Breast epithelium (tissue), 4 donors: ENCODE measurements at regions not wholly inside any gene's neighbourhood (a gene's known extent, or its start where the extent isn't known, plus 50 kb on each side); places are given as distances from the start of the nearest gene placed in this dataset.
"Not testable (repeated sequence)": the region's sequence is repeated elsewhere in the genome, so short reads cannot be mapped to it uniquely, and the experiment has no call there.

Experiments used
- DNase-seq, 2 donors: peaks; one replicate each; pipeline ENCODE4 v3.0.0-alpha.2; 2019; ENCODE audit warnings: low spot score in 2 of 2
- H3K27ac ChIP-seq, 2 donors: fragments of 200-600 bp; sonication (generic) in 1 of 2; one replicate each; pipeline ENCODE4 v1.5.1; 2016 to 2019; ENCODE audit warnings: mild to moderate bottlenecking in 1 of 2
- H3K27me3 ChIP-seq, 2 donors: fragments of 200-600 bp; sonication (generic) in 1 of 2; one replicate each; pipeline versions ENCODE4 v1.5.1 to v1.6.0; 2017 to 2019; ENCODE audit warnings: control low read depth in 1 of 2, mild to moderate bottlenecking in 1 of 2
- H3K36me3 ChIP-seq: fragments of 200-600 bp; one replicate; pipeline ENCODE4 v1.5.1; 2019
- H3K4me1 ChIP-seq, 2 donors: fragments of 200-600 bp; sonication (generic); one replicate each; pipeline ENCODE4 v1.5.1; 2016 to 2019; ENCODE audit warnings: control low read depth in 1 of 2
- H3K4me3 ChIP-seq, 3 donors: fragments of 200-600 bp; sonication (generic); 1 replicate in 2 of 3; 2 replicates in 1 of 3; pipeline ENCODE4 v1.5.1; 2016 to 2019; ENCODE audit warnings: mild to moderate bottlenecking in 3 of 3, moderate library complexity in 2 of 3
- H3K9me3 ChIP-seq, 2 donors: fragments of 200-600 bp; sonication (generic) in 1 of 2; one replicate each; pipeline ENCODE4 v1.5.1; 2016 to 2019; ENCODE audit warnings: control low read depth in 1 of 2
- CTCF ChIP-seq, 3 donors: fragments of 450-650 bp; IDR thresholded peaks; one replicate each; pipeline ENCODE4 v1.5.1; 2016 to 2017; ENCODE audit warnings: antibody characterized with exemption in 3 of 3, mild to moderate bottlenecking in 3 of 3, moderate library complexity in 3 of 3
- POLR2A ChIP-seq: fragments of 450-650 bp; IDR thresholded peaks from one replicate; pipeline ENCODE4 v1.6.1; 2016; ENCODE audit warnings: antibody characterized with exemption, mild to moderate bottlenecking, moderate library complexity
- POLR2AphosphoS5 ChIP-seq, 3 donors: sonication (generic); formaldehyde crosslinking; IDR thresholded peaks; one replicate each; pipeline ENCODE4 v1.6.1; 2017; ENCODE audit warnings: antibody characterized with exemption in 3 of 3
- intact Hi-C: fragments of 100-400 bp; cut with DNase I; formaldehyde crosslinking; loops from one replicate; pipeline ENCODE4 v1.15.1; 2023; ENCODE audit warnings: low total_unique reads

GRCh38 chr3:81871358-81872155 lies 110.1 kb upstream of the GBE1 start:
- Histone ChIP-seq H3K4me3 (no peak overlapping the region), H3K9me3 (no peaks in the 10 kb centered on the region), H3K36me3 (no peaks in the 10 kb centered on the region), H3K4me1 (no peaks in the 10 kb centered on the region), H3K27me3 (no peaks in the 10 kb centered on the region), H3K27ac (no peak overlapping the region)
- TF ChIP-seq POLR2AphosphoS5 (IDR thresholded peaks at IDR 0.05) (no peak), CTCF (IDR thresholded peaks at IDR 0.05) (no peak), POLR2A (no peak)
- no peak for DNase-seq
- intact Hi-C loops = no loop called here

- intact Hi-C loops = no loop called here
- no peak for DNase-seq
- TF ChIP-seq POLR2AphosphoS5 (IDR thresholded peaks at IDR 0.05) = no peak
- no peak for TF ChIP-seq CTCF (IDR thresholded peaks at IDR 0.05)
- no peak for TF ChIP-seq POLR2A
These were observed 107.9 kb upstream of the GBE1 start for GRCh38 chr3:81869382-81869781.

GRCh38 chr3:81868597-81868996 lies 107.2 kb upstream of the GBE1 start:
- H3K27me3 ChIP-seq = no peaks in the 10 kb centered on the region
- H3K27ac ChIP-seq = no peak overlapping the region
- no peaks in the 10 kb centered on the region for H3K9me3 ChIP-seq
- H3K36me3 ChIP-seq = no peaks in the 10 kb centered on the region
- no peak for TF ChIP-seq POLR2A
- no peak for TF ChIP-seq POLR2AphosphoS5 (IDR thresholded peaks at IDR 0.05)
- TF ChIP-seq CTCF (IDR thresholded peaks at IDR 0.05) = no peak
- DNase-seq = no peak
- intact Hi-C loops = no loop called here
- no peak overlapping the region for H3K4me3 ChIP-seq
- no peaks in the 10 kb centered on the region for H3K4me1 ChIP-seq

More at GRCh38 chr3:81869382-81869781, 107.9 kb upstream of the GBE1 start:
- no peak overlapping the region for H3K4me3 ChIP-seq
- H3K36me3 ChIP-seq = no peaks in the 10 kb centered on the region
- no peaks in the 10 kb centered on the region for H3K4me1 ChIP-seq
- no peak overlapping the region for H3K27ac ChIP-seq
- no peaks in the 10 kb centered on the region for H3K27me3 ChIP-seq
- no peaks in the 10 kb centered on the region for H3K9me3 ChIP-seq

- no peaks in the 10 kb centered on the region for H3K9me3 ChIP-seq
- H3K27ac ChIP-seq = no peak overlapping the region
- H3K36me3 ChIP-seq = no peaks in the 10 kb centered on the region
- intact Hi-C loops = no loop called here
- no peak for TF ChIP-seq POLR2A
- no peak for TF ChIP-seq POLR2AphosphoS5 (IDR thresholded peaks at IDR 0.05)
- TF ChIP-seq CTCF (IDR thresholded peaks at IDR 0.05) = no peak
- H3K27me3 ChIP-seq = no peaks in the 10 kb centered on the region
- H3K4me1 ChIP-seq = no peaks in the 10 kb centered on the region
- no peak overlapping the region for H3K4me3 ChIP-seq
- DNase-seq = no peak
These were observed 106.4 kb upstream of the GBE1 start for GRCh38 chr3:81867875-81868274.

GRCh38 chr3:81865164-81865563 lies 103.7 kb upstream of the GBE1 start:
- H3K27me3 ChIP-seq, H3K27ac ChIP-seq, H3K36me3 ChIP-seq, H3K9me3 ChIP-seq, H3K4me3 ChIP-seq, H3K4me1 ChIP-seq, DNase-seq, intact Hi-C loops: not testable (repeated sequence)
